ENCODE measurements at regions not wholly inside any gene's neighbourhood (a gene's known extent, or its start where the extent isn't known, plus 50 kb on each side); places are given as distances from the start of the nearest gene placed in this dataset.
"Not testable (repeated sequence)": the region's sequence is repeated elsewhere in the genome, so short reads cannot be mapped to it uniquely, and the experiment has no call there.

DNA sequence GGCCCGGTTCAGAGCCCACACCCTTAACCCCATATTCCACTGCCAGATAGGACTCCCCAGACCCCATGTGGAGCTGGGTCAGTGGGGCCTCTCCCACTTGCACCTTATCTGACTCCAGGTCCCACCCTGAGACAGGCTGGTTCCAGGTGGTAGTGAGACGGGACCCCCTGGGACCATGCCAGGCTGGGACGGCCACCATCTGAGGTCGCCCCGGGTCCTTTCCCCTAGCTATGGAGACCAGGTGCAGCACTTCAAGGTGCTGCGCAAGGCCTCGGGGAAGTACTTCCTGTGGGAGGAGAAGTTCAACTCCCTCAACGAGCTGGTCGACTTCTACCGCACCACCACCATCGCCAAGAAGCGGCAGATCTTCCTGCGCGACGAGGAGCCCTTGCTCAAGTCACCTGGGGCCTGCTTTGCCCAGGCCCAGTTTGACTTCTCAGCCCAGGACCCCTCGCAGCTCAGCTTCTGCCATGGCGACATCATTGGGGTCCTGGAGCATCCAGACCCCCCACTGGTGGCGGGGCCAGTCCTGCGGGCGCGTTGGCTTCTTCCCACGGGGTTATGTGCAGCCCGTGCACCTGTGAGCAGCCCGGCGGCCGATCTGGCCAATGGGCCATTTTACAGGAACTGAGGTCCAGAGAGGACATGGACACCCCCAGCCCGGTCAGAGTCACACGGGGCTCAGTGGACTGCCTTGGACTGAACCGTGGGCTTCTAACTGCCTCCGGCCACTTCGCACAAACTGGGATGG lies 410.5 kb upstream of the CAMK1G start:
- not testable (repeated sequence) for TF ChIP-seq POLR2A, POLR2AphosphoS5 (IDR thresholded peaks at IDR 0.05)
- TF ChIP-seq, protein P1, sequence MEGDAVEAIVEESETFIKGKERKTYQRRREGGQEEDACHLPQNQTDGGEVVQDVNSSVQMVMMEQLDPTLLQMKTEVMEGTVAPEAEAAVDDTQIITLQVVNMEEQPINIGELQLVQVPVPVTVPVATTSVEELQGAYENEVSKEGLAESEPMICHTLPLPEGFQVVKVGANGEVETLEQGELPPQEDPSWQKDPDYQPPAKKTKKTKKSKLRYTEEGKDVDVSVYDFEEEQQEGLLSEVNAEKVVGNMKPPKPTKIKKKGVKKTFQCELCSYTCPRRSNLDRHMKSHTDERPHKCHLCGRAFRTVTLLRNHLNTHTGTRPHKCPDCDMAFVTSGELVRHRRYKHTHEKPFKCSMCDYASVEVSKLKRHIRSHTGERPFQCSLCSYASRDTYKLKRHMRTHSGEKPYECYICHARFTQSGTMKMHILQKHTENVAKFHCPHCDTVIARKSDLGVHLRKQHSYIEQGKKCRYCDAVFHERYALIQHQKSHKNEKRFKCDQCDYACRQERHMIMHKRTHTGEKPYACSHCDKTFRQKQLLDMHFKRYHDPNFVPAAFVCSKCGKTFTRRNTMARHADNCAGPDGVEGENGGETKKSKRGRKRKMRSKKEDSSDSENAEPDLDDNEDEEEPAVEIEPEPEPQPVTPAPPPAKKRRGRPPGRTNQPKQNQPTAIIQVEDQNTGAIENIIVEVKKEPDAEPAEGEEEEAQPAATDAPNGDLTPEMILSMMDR (IDR thresholded peaks at IDR 0.05), result not testable (repeated sequence)

Data from sigmoid colon (tissue), 4 donors.